Coronary artery (tissue), 2 donors: ENCODE measurements at regions not wholly inside any gene's neighbourhood (a gene's known extent, or its start where the extent isn't known, plus 50 kb on each side); places are given as distances from the start of the nearest gene placed in this dataset.

ENCODE experiments used
- DNase-seq: peaks from one replicate; pipeline ENCODE4 v3.0.0-alpha.2; 2017; ENCODE audit warnings: low spot score
- H3K27ac ChIP-seq, 2 donors: fragments of 200-600 bp; sonication (generic); one replicate each; pipeline ENCODE4 v1.5.1; 2016 to 2019
- H3K4me3 ChIP-seq: fragments of 200-600 bp; sonication (generic); 2 replicates; pipeline ENCODE4 v1.5.1; 2016; ENCODE audit warnings: mild to moderate bottlenecking, moderate library complexity
- TF ChIP-seq, protein P1 (sequence below): fragments of 200-600 bp; sonication (generic); IDR thresholded peaks from one replicate; pipeline ENCODE4 v1.5.1; 2019; ENCODE audit warnings: antibody characterized with exemption

DNA sequence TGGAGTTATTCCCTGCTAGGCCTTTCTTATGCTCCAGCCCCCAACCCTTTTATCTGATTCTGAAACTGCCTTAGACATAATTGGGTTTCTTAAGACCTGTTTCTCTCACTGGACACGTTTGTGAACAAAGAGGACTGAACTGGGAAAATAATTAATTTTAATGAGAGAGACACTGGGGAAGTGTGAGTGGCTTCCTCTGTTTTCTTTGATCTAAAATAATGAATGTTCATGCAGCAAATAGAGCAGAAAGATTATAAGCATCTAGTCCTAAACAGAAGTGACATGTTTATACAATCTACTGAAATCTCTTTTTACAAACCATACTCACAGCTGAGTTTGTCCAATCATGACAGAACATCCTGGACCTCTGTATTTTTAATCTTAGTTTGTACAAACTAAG is 157.6 kb downstream of the SH3BGRL2 start:
- no peak for DNase-seq
- Histone ChIP-seq H3K4me3 (no peak overlapping the region), H3K27ac (no peak overlapping the region)
- TF ChIP-seq, protein P1, sequence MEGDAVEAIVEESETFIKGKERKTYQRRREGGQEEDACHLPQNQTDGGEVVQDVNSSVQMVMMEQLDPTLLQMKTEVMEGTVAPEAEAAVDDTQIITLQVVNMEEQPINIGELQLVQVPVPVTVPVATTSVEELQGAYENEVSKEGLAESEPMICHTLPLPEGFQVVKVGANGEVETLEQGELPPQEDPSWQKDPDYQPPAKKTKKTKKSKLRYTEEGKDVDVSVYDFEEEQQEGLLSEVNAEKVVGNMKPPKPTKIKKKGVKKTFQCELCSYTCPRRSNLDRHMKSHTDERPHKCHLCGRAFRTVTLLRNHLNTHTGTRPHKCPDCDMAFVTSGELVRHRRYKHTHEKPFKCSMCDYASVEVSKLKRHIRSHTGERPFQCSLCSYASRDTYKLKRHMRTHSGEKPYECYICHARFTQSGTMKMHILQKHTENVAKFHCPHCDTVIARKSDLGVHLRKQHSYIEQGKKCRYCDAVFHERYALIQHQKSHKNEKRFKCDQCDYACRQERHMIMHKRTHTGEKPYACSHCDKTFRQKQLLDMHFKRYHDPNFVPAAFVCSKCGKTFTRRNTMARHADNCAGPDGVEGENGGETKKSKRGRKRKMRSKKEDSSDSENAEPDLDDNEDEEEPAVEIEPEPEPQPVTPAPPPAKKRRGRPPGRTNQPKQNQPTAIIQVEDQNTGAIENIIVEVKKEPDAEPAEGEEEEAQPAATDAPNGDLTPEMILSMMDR, result no peak

DNA sequence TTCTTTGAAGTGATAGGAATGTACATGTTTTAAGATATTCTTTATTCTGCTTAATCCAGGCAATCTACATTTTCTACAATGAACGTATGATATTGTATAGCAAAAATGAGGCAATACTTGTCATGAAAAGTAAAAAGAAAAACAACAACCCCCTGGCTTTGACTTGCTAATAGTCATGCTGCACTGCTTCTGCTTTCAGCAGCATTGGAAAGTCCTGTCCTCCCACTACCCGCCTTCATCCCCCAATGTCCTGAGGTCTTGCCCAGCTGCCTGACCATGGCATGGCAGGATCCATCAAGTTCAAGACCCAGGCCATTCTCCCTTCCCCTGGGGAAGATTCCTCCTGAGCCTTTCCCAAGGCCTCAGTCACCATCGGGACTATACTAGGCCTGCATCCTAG is 156.5 kb downstream of the SH3BGRL2 start:
- no peak for DNase-seq
- H3K4me3 ChIP-seq, result no peak overlapping the region
- TF ChIP-seq, protein P1, result no peak

DNA sequence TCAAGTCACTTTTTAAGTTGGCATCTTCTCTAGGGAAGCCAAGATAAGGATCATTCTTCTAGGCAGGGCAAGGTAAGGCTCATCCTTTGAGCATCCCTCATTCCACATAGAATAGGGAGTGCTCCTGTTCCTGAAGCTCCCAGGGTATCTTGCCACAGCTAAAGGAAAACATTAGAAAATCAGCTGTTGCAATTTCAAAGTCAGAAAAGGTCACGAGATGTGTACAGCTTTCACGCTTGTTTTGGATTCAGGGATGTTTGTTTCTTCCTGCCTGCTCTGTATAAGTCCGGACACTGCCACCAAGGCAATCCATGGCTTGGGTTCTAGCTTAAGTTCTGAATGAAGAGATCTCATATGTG is 153.2 kb downstream of the SH3BGRL2 start:
- no peak for DNase-seq
- TF ChIP-seq, protein P1, result no peak
- Histone ChIP-seq H3K4me3 (no peak overlapping the region), H3K27ac (no peak overlapping the region)

More for the DNA sequence above, 156.5 kb downstream of the SH3BGRL2 start:
- H3K27ac ChIP-seq, result no peak overlapping the region

DNA sequence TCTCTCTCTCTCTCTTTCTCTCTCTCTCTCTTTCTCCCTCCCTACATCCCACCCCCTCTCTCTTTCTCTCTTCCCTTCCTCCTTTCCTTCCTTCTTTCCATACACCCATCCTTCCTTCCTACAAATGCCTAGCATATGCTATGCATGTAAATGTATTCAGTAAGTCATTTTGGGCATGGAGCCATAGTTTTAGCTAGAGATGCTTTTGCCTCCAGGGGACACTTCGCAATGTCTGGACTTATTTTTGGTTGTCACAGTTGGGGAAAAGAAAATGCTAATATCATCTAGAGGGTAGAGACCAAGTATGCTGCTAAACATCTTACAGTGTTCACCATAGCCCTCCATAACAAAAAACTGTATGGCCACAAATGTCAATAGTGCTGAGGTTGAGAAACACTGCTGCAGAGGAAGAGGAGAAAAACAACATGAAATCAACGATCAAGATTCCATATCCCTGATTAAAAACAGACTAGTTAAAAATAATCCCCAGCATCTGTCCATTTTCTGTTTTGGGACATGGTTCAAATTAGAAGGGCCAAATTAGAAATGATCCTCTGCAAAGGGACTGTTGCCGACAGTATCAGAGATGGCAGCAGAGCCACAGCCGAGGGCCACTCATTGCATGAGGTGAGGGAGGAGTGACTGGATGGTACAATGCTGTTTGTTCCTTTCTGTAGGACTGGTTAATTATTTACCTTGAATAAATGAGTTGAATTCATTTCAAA is 152.7 kb downstream of the SH3BGRL2 start:
- Histone ChIP-seq H3K4me3 (no peak overlapping the region), H3K27ac (no peak overlapping the region)
- no peak for DNase-seq
- TF ChIP-seq, protein P1, result no peak

DNA sequence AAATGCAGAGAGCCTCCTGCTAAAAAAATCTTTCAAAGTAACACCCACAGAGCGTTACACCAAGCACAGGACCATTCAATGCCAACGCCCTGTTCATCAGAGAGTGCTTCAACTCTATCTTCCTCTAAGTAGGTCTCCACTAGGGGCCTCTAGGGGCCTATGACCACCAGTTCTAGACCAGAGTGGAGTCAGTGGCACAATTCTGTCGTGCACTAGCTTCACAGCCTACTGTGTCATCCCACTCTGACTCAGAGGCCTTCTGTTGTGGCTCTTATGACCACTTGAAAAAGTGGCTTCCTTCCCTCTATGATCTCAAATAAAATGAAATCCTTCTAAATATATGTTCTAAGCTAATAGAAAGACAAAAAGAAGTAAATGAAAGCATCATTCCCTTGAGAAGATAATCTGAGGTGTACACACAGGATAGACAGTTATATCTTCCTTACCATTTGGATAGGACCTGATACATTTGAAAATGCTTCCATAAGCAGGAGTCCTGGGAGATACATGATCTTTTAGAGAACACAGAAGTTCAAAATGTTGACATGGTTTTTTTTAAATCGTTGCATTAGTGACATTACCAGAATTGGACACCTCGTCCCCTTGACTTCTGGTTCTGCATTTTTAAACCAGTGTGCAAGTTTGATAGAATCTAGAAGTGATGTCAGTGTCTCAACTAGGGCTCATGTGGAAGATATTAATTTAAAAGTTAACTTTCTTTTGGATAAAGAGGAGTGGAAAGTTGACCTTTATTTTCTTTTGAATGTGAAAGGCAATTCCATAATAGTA is 151.9 kb downstream of the SH3BGRL2 start:
- TF ChIP-seq, protein P1, result no peak
- no peak for DNase-seq
- no peak overlapping the region for H3K4me3 ChIP-seq
- H3K27ac ChIP-seq, result no peak overlapping the region

DNA sequence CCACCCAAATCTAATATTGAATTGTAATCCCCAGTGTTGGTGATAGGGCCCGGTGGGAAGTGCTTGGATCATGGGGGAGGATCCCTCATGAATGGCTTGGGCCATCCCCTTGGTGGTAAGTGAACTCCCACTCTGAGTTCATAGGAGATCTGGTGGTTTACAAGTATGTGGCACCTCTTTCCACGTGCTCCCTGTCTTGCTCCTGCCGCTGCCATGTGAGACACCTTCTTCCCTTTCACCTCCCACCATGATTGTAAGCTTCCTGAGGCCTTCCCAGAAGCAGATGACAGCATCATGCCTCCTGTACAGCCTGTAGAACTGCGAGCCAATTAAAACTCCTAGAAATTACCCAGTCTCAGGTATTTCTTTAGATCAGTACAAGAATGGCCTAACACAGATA is 150.8 kb downstream of the SH3BGRL2 start:
- DNase-seq, result no peak
- Histone ChIP-seq H3K4me3 (no peak overlapping the region), H3K27ac (no peak overlapping the region)
- TF ChIP-seq, protein P1, result no peak

DNA sequence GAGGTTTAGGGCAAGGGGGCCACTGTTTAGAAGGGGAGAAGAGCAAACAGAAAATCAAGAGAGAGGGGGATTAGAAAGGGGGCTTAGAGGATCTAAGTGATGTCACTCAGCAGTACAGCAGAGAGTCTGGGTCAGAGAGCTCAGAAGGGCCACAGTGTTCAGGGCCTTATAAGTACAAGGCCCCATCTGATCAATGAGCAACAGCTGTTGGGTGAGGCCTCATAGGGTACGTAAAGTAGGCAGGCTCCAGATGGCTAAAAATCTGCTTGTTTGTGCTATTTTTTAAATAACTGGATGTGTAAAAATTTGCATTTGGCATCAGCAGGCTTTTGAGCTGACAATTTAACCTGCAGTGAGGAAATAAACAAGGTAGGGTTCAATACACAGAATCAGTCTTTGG is 149.8 kb downstream of the SH3BGRL2 start:
- TF ChIP-seq, protein P1, result no peak
- H3K4me3 ChIP-seq, result no peak overlapping the region
- no peak for DNase-seq
- H3K27ac ChIP-seq, result no peak overlapping the region
